SK-N-SH (cell line): ENCODE measurements at regions not wholly inside any gene's neighbourhood (a gene's known extent, or its start where the extent isn't known, plus 50 kb on each side); places are given as distances from the start of the nearest gene placed in this dataset.

ENCODE experiments used
- CTCF ChIP-seq: fragments of 200-600 bp; sonication (generic); IDR thresholded peaks from 2 replicates; pipeline ENCODE4 v1.6.1; 2017; ENCODE audit warnings: antibody characterized with exemption, mild to moderate bottlenecking, moderate library complexity
- EZH2phosphoT487 ChIP-seq: fragments of 200-600 bp; sonication (generic); IDR thresholded peaks from 2 replicates; pipeline ENCODE4 v1.6.1; 2017; ENCODE audit warnings: low read depth, mixed run types, mild to moderate bottlenecking, antibody characterized with exemption, moderate library complexity, borderline replicate concordance
- REST ChIP-seq: IDR thresholded peaks from 2 replicates; pipeline ENCODE4 v1.6.1; 2012; ENCODE audit warnings: mild to moderate bottlenecking, low read depth, low read length, moderate library complexity
- USF1 ChIP-seq: IDR thresholded peaks from 2 replicates; pipeline ENCODE4 v1.4.0; 2012; ENCODE audit warnings: low read depth, borderline replicate concordance

GRCh38 chr10:10676972-10677371 is 340.7 kb upstream of the CELF2 start:
- no peak for TF ChIP-seq CTCF
- no peak for TF ChIP-seq EZH2phosphoT487
- no peak for TF ChIP-seq REST
- no peak for TF ChIP-seq USF1
